NCI-H1694 (cell line): ENCODE measurements at regions not wholly inside any gene's neighbourhood (a gene's known extent, or its start where the extent isn't known, plus 50 kb on each side); places are given as distances from the start of the nearest gene placed in this dataset.
"Not testable (repeated sequence)": the region's sequence is repeated elsewhere in the genome, so short reads cannot be mapped to it uniquely, and the experiment has no call there.

ENCODE experiments used
- DNase-seq: peaks from one replicate; lab custom pipeline; 2025; lab: John Stamatoyannopoulos, UW

DNA sequence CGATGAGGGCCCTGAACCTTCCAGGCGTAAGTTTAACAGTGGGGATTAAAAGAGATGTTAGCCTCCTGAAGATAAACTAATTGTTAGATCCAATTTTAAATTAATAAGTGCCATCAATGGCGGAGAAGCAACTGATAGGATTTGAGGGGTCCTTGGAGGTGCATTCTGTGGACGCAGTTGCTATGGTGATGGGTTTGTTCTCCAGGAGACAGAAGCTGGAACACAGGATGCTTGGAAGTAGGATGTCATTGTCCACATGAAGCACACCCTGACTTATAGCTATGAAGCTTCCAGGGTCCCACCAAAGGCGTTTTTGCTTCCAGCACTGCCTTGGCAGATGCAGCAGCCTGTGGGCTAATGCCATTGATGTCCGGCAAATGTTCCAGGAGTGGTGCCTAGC, 331.0 kb upstream of the IL12A start:
- no peak for DNase-seq

DNA sequence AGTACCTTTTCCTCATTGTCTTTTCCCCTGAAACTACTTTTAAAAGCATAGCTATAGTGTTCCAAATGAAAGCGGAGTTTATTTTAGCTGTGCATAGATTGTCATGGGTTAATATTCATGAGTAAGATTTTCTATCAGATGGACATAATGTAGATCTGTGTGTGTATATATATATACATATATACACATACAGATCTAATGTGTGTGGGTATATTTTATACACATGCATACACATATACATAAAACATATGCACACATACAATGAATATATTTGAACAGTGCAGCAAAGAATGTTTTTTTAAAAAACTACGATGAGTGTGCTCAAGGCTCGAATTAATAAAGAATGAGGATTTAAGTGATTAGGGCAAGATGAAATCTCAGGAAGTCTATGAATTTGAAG, 328.3 kb upstream of the IL12A start:
- DNase-seq, result no peak

- DNase-seq, result no peak
These were observed 327.7 kb upstream of the IL12A start for GRCh38 chr3:159660901-159661300.

GRCh38 chr3:159662549-159662948, 326.1 kb upstream of the IL12A start:
- no peak for DNase-seq

- DNase-seq, result no peak
These were observed 324.6 kb upstream of the IL12A start for GRCh38 chr3:159664006-159664405.

DNA sequence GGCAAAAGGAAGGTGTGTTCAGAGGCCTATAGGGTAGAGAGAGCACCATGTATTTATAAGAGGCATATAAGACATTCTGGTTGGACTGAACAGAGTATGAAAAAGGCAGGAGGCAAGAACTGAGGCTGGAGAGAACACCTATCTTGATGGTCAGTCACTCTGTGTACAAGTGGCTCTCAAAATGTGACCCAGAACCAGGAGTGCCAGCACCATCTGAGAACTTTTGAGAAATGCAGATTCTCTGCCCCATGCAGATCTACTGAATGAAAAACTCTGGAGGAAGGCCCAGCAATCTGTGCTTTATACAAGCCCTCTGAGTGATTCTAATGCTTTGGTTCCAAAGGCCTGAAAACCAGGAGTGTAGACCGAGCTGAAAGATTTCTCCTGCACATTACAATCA, 324.0 kb upstream of the IL12A start:
- no peak for DNase-seq

DNA sequence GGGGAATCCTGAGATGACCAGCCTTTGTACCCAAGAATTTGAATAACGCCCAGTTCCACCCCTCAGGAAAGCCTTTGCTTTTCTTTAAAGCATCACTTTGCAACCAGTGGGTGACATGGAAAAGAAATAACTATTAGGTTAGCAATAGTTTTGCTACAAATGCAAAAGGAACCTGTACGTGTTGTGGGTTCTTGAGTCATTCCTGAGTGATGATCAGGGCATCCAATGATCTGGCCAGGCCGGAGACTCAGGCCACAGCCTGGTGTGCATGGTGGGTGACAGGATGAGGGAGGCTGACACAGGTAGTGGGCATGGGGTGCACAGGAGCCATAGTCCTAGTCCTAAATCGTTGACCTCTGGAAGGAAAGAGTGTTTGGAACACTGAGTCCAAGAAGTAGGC, 321.4 kb upstream of the IL12A start:
- no peak for DNase-seq

GRCh38 chr3:159668461-159668860, 320.2 kb upstream of the IL12A start:
- DNase-seq, result no peak

GRCh38 chr3:159668990-159669476, 319.6 kb upstream of the IL12A start:
- no peak for DNase-seq

GRCh38 chr3:159669766-159670165, 318.9 kb upstream of the IL12A start:
- DNase-seq, result no peak

GRCh38 chr3:159672728-159673688, 315.6 kb upstream of the IL12A start:
- no peak for DNase-seq

- DNase-seq, result no peak
These were observed 314.1 kb upstream of the IL12A start for GRCh38 chr3:159674583-159674982.

DNA sequence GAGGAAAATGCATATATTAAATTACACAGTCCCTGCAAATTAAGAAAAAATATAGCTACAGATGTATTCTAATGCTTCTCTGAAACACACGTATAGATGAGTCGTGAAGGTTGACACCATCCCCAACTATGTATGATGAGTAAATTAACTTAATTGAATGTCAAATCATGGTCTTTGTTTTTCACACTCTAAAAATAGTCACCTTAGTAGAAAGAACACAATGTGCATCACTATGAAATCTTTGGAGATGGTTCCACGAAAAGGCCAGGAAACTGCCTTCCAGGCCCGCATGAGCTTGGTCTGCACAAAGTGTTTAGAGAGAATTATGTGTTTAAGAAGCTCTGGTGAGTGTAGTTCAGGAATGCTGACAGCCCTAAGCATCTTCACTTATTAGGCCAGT, 313.4 kb upstream of the IL12A start:
- DNase-seq, result no peak

DNA sequence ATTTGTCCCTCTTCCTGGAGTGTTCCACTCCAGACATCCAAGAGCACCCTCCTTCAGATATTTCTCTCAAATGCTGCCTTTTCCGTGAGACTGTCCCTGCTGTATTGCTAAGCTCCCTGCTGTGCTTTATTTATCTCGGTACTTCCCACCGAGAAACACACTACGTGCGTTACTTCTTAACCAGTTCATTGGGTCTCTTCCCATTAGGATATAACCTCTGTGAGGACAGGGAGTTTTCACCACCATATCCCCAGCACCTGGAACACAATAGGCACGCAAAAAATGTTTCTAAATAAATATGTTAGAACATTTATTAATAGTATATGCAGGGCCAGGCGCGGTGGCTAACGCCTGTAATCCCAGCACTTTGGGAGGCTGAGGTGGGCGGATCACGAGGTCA, 308.7 kb upstream of the IL12A start:
- no peak for DNase-seq

- not testable (repeated sequence) for DNase-seq
These were observed 306.9 kb upstream of the IL12A start for GRCh38 chr3:159681717-159682116.

DNA sequence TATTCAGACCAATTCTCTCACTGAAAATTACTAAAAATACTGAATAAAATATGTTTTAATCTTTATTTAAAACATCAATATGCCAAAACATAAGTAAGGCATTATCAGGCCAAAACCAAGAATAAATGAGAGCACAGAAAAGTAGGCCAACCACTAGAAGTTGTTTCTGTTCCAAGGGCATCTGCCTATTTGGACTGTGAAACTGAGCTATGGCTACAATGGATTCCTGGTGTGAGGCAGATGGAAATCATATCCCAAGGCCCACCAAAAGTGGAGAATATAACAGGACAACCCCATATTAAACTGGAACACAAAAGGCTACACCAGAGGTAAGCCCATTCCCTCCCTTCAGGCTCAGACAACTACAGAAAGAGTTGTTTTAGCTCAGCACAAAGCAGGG, 302.8 kb upstream of the IL12A start:
- no peak for DNase-seq

GRCh38 chr3:159693226-159693625, 295.4 kb upstream of the IL12A start:
- DNase-seq, result no peak

GRCh38 chr3:159711560-159712333, 276.9 kb upstream of the IL12A start:
- no peak for DNase-seq

GRCh38 chr3:159721324-159721723, 267.3 kb upstream of the IL12A start:
- DNase-seq, result no peak

DNA sequence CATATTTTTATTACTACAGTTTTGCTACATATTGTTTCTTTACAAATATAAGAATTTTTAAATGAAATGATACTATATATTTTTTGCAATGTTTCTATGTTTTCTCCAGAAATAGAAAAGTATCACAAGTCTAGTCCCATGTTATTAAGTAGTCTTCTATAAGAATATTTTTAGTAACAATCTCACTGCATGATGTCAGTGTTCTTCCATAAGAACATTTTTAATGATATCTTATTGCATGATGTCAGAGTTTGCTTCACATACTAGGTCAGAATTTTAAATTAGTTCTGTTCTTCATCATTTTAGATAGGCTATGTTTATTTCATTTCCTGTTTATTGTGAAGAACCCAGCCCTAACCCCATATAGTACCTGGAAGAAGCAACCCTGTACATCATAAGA, 265.3 kb upstream of the IL12A start:
- no peak for DNase-seq

DNA sequence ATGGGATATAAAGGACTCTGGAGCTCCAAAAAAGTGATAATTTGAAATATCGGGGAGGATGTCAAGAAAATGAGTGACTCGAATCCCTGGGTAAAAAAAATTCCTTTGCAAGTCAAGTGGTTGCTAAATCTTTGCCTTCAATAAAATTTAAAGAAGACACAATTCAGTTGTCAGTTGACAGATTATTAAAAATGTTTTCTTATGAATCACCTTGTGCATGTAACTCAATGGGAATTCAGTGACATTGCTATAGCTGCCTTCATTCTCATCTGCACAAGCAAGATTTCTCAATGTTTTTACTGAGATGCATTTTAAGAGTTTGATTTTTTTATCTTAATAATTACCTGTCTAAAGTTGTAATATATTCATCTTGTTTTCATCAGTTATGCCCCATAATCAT, 264.0 kb upstream of the IL12A start:
- DNase-seq, result no peak

DNA sequence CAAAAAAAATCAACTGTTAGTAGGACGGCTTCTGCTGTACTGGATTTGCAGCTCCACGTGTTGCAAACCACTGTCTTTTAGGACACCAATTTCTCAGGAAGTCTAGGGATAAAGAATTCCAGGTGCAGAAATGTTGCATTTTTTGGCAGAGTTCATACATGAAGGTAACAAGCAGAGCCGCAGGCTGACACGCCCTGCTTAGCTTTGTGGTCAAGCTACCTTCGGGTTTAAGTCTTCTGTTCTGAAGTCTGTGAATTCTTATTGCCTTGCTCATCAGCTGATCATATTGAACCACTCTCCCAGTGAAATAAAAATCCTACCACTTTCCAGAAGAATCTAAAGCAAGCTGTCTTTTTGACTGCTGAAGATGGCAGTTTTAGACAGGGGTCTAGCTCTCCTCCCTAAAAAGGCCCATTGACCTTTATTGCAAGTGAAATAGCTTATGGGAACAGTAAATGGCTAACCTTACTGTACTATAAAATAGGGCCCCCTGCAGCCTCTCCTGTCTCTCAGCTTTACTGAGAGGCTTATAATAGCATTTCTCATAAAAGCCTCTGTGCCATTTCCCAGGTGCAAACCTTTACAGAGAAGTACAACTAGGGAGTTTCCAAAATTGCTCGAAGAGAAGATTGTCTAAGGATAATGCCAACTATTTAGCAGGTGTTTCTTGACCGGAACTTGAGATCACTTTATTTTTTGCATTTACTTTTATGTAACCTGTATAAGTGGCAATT, 262.2 kb upstream of the IL12A start:
- no peak for DNase-seq
